GM10248 (cell line): ENCODE measurements at regions not wholly inside any gene's neighbourhood (a gene's known extent, or its start where the extent isn't known, plus 50 kb on each side); places are given as distances from the start of the nearest gene placed in this dataset.
"Not testable (repeated sequence)": the region's sequence is repeated elsewhere in the genome, so short reads cannot be mapped to it uniquely, and the experiment has no call there.

Experiments
- CTCF ChIA-PET: fragments of 300-600 bp; sonication (Branson Sonifier 250); formaldehyde crosslinking; extraction: SDS; loops from one replicate; lab custom pipeline; 2021; ENCODE audit warnings: antibody characterized with exemption; lab: Yijun Ruan, JAX
- POLR2A ChIA-PET: fragments of 350-650 bp; sonication (Branson Sonifier 250); formaldehyde crosslinking; extraction: SDS; loops from one replicate; lab custom pipeline; 2020; ENCODE audit warnings: antibody characterized with exemption; lab: Yijun Ruan, JAX
- DNase-seq: peaks from one replicate; pipeline ENCODE4 v3.0.0; 2012; ENCODE audit errors: extremely low spot score
- TF ChIP-seq, protein P1 (sequence below): IDR thresholded peaks from 2 replicates; pipeline ENCODE4 v1.5.1; 2012; ENCODE audit warnings: mild to moderate bottlenecking, low read depth; ENCODE audit errors: extremely low read depth, missing control alignments, control extremely low read depth

DNA sequence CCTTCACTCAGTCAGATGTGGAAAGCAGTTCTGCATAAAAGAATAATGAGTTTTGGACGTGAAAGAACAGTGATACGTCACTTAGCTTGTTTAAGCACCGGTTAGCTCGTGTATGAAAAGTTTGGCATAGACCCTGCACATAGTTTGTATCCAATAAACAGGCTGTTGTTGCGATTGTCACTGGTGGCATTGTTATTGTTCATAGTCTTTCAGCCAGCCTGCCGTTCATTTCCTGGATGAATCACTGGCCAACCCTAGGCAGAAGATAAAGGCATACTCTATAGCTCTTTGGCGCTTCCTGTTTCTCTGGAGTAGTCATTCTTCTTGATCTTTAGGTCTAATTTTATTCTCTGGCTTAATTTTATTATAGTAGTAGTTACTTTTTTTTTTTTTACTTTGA, 57.8 kb upstream of the ANKRD30A start:
- ChIA-PET POLR2A (no interaction called here), CTCF (no interaction called here)
- no peak for DNase-seq
- TF ChIP-seq, protein P1, sequence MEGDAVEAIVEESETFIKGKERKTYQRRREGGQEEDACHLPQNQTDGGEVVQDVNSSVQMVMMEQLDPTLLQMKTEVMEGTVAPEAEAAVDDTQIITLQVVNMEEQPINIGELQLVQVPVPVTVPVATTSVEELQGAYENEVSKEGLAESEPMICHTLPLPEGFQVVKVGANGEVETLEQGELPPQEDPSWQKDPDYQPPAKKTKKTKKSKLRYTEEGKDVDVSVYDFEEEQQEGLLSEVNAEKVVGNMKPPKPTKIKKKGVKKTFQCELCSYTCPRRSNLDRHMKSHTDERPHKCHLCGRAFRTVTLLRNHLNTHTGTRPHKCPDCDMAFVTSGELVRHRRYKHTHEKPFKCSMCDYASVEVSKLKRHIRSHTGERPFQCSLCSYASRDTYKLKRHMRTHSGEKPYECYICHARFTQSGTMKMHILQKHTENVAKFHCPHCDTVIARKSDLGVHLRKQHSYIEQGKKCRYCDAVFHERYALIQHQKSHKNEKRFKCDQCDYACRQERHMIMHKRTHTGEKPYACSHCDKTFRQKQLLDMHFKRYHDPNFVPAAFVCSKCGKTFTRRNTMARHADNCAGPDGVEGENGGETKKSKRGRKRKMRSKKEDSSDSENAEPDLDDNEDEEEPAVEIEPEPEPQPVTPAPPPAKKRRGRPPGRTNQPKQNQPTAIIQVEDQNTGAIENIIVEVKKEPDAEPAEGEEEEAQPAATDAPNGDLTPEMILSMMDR = no peak

DNA sequence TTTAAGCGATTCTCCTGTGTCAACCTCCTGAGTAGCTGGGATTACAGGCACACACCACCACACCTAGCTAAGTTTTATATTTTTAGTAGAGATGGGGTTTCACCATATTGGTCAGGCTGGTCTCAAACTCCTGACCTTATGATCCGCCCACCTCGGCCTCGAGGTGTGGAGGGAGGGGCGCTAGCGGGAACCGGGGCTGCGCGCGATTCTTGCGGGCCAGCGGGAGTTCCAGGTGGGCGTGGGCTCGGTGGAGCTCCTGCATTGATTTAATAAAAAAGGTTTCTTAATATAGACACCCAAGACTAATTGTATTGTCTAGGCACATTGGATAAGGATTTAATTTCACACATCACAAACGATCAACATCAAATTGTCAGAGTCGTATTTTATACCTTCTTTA, 63.1 kb upstream of the ANKRD30A start:
- POLR2A ChIA-PET, DNase-seq, CTCF ChIA-PET: not testable (repeated sequence)

GRCh38 chr10:37057261-37057660, 68.1 kb upstream of the ANKRD30A start:
- TF ChIP-seq, protein P1 = no peak
- ChIA-PET POLR2A (no interaction called here), CTCF (interaction anchor here (1.3 kb wide), 1 partner anchor 24 kb away, joined by 3 read pairs; no protein-coding TSS in a partner anchor)
- no peak for DNase-seq

DNA sequence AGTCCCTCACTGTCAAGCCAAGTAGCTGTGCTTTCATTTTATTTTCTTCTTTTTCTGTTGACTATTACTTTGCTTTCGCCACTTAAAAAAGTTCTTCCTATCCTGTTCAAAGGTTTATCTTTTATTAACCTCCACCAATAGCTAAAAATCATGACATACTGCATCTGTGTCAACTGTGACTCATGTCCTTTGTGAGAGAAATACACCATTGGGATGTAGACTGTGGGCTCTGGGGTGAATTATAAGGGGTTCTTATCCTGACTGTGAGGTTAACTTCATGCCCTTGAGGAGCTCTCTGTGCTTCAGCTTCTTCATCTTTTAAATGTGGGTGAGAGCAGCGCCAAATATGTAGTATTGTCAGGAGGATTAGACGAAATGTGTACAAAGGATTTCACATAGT, 71.9 kb upstream of the ANKRD30A start:
- CTCF ChIA-PET = interaction anchor here (0.9 kb wide), 1 partner anchor 18 kb away, joined by 4 read pairs; no protein-coding TSS in a partner anchor
- DNase-seq = no peak
- TF ChIP-seq, protein P1 = no peak
- POLR2A ChIA-PET = no interaction called here

GRCh38 chr10:37049982-37050381, 75.4 kb upstream of the ANKRD30A start:
- DNase-seq, POLR2A ChIA-PET: not testable (repeated sequence)
- CTCF ChIA-PET = interaction anchor here (1.3 kb wide), 1 partner anchor 14 kb away, joined by 4 read pairs; no protein-coding TSS in a partner anchor

GRCh38 chr10:37044319-37044718, 81.1 kb upstream of the ANKRD30A start:
- DNase-seq, CTCF ChIA-PET, POLR2A ChIA-PET: not testable (repeated sequence)

GRCh38 chr10:37035853-37036252, 89.5 kb upstream of the ANKRD30A start:
- ChIA-PET CTCF (interaction anchor here (0.6 to 1.2 kb wide), 2 partner anchors 14 to 18 kb away, joined by 4 read pairs; no protein-coding TSS in a partner anchor), POLR2A (no interaction called here)
- TF ChIP-seq, protein P1 = no peak

DNA sequence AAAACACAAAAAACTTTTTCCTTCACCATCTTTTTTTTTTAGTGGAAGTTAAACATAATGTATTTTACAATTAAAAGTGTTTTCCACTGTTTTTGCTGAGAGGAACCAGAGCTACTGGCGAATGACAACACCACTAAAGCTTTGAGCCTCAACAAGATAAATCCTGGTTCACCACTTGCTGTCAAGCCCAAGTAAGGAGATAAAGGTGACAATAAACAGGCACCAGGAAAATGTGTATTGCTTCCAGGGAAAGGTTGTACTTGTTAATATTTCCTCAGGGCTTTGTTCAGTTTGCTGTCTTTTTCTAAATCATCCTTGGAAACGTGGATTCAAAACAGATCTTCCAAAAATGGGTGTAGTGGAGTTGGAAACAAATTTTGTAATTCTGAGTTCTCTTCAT, 109.9 kb upstream of the ANKRD30A start:
- DNase-seq = no peak
- TF ChIP-seq, protein P1 = no peak
- ChIA-PET CTCF (no interaction called here), POLR2A (no interaction called here)

More at GRCh38 chr10:37035853-37036252, 89.5 kb upstream of the ANKRD30A start:
- DNase-seq = no peak
